IPS-18c (cell line): ENCODE measurements at regions not wholly inside any gene's neighbourhood (a gene's known extent, or its start where the extent isn't known, plus 50 kb on each side); places are given as distances from the start of the nearest gene placed in this dataset.

ENCODE experiments used
- H3K4me3 ChIP-seq: 2 replicates; pipeline ENCODE4 v1.7.0; 2013; ENCODE audit warnings: low read depth, mild to moderate bottlenecking, low read length, moderate library complexity; ENCODE audit not compliant: insufficient read depth
- H3K9me3 ChIP-seq: one replicate; pipeline ENCODE4 v1.6.1; 2013; ENCODE audit warnings: mild to moderate bottlenecking, low read length, moderate library complexity; ENCODE audit not compliant: control insufficient read depth, insufficient read depth

GRCh38 chr4:130233377-130234047 lies 1137.6 kb downstream of the C4orf33 start:
- Histone ChIP-seq H3K9me3 (no peaks in the 10 kb centered on the region), H3K4me3 (no peak overlapping the region)

GRCh38 chr4:130238121-130238520 lies 1142.2 kb downstream of the C4orf33 start:
- Histone ChIP-seq H3K9me3 (no peaks in the 10 kb centered on the region), H3K4me3 (no peak overlapping the region)

- H3K4me3 ChIP-seq = no peak overlapping the region
- H3K9me3 ChIP-seq = no peaks in the 10 kb centered on the region
Observed at GRCh38 chr4:130249002-130249401, 1153.0 kb downstream of the C4orf33 start.

DNA sequence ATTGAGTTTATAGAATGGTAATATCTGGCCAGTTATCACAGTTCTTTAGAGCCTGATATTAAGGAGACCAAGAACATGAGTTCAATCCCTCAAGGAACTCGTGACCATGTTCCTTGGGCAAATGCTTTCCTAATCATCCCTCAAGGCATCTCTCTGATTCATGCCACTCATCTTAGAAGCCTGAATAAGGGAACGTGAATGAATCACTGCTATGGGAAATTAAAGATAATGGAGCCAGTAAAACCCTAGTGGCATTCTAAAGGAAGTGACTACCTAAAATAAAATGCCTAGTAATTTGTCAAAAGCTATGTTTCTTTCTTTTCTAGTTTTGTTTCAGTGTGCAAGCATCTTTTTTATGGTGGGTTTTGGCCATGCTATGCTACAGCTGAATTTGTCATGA lies 1161.3 kb downstream of the C4orf33 start:
- Histone ChIP-seq H3K4me3 (no peak overlapping the region), H3K9me3 (no peaks in the 10 kb centered on the region)

GRCh38 chr4:130266814-130267213 lies 1170.9 kb downstream of the C4orf33 start:
- Histone ChIP-seq H3K4me3 (no peak overlapping the region), H3K9me3 (peaks cover 3% of the 10 kb centered on the region)

- Histone ChIP-seq H3K4me3 (no peak overlapping the region), H3K9me3 (peaks cover 3% of the 10 kb centered on the region)
Observed at GRCh38 chr4:130288576-130288975, 1192.6 kb downstream of the C4orf33 start.

GRCh38 chr4:130293692-130294091 lies 1197.7 kb downstream of the C4orf33 start:
- Histone ChIP-seq H3K9me3 (peaks cover 3% of the 10 kb centered on the region), H3K4me3 (no peak overlapping the region)

DNA sequence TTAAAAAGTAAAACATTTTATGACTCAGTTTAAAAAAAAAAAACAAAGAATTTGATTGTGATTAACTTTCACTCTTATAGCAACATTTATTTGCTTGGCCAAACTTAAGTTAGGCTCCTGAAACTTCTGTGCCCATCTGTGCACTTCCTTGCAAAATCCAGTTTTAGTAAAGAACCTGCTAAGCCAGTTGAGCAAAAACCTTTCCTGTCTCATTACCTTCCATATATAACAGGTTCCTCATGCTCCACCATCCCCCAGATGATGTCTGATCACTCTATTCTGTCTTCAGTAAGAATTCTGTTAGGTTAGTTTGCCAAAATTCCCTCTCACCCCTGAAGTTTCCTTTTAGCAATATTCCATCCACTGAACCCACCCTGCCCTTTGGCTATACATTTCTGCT lies 1200.5 kb downstream of the C4orf33 start:
- Histone ChIP-seq H3K9me3 (peaks cover 3% of the 10 kb centered on the region), H3K4me3 (no peak overlapping the region)

DNA sequence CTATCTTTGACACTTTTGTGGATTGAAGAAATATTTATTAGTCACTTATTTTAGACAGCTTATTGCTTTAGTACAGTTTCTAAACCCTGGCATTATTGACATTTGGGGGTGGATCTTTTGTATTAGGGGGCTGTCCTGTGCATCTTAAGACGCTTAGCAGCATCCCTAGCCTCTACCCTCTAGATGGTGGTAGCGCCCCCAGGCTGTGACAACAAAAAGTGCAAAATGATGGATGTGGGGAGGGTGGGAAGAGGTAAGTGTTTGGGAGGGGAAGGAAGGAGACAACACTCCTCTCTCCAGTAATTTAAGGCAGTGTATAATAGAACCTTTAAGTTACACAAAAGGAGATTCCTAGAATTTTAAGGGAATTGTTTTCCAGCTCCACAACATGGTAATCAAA lies 1210.6 kb downstream of the C4orf33 start:
- Histone ChIP-seq H3K9me3 (no peaks in the 10 kb centered on the region), H3K4me3 (no peak overlapping the region)

- H3K4me3 ChIP-seq = no peak overlapping the region
Observed at GRCh38 chr4:130309221-130309620, 1213.3 kb downstream of the C4orf33 start.

DNA sequence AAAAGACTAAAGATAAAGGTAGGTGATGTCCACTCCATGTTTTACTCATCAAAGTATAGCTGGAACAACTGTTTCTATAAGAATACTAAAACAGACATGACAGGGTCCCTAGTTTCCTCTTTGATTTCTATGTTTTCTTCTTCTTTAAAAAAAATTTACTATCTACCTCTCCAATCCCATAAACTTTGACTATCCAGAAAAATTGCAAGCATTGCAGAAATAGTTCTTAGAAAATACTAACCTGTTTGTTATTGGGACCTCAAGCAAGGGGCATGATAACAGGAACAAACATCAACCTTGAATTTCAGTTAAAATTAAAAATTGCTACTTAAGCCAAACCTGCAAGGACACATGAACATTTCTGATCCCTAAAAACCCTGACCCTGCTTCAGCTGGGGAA lies 1226.5 kb downstream of the C4orf33 start:
- Histone ChIP-seq H3K4me3 (no peak overlapping the region), H3K9me3 (no peaks in the 10 kb centered on the region)

More at GRCh38 chr4:130309221-130309620, 1213.3 kb downstream of the C4orf33 start:
- H3K9me3 ChIP-seq = no peaks in the 10 kb centered on the region

DNA sequence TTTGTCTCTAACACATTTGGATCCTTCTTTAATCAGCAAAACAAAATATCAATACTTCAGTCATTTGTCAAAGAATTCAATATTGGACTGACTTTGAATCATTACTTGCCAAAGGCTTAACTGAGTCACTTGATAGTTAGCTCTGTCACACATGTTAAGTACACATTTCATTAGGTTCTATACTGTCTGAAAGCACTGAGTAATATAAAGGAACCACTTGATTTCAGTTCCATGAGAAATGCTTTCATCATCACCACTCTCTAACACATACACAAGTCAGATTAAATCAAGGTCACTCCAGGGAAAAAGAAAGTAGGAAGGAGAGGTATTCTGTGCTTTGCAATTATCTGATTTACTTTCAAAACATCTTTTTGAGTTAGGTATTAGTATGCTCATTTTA lies 1233.1 kb downstream of the C4orf33 start:
- H3K4me3 ChIP-seq = no peak overlapping the region

DNA sequence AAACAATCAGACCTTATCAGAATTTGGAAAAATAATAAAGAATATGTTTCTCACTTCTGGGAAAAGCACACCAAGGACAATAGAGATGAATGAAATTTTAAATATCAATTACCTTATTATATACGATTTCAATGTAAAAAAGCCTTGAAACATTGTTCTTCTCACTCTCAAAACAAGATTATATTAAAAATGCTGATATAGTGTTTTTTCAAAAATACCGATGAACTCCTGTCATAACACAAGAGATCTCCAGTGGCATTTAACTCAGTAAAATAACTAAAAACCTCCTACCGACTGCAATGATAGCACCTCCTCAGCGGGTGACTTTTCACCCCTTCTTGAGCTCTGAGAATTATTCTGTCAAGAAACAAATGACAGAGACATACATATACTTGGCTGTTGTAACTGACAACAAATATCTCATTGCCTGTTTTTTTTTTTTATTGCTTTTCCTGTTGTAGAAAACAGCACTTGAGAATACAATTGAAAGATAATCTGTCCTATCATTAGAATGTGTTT lies 1237.3 kb downstream of the C4orf33 start:
- Histone ChIP-seq H3K9me3 (no peaks in the 10 kb centered on the region), H3K4me3 (no peak overlapping the region)

More for the DNA sequence above, 1233.1 kb downstream of the C4orf33 start:
- no peaks in the 10 kb centered on the region for H3K9me3 ChIP-seq

- Histone ChIP-seq H3K4me3 (no peak overlapping the region), H3K9me3 (no peaks in the 10 kb centered on the region)
Observed at GRCh38 chr4:130335417-130336194, 1239.7 kb downstream of the C4orf33 start.

DNA sequence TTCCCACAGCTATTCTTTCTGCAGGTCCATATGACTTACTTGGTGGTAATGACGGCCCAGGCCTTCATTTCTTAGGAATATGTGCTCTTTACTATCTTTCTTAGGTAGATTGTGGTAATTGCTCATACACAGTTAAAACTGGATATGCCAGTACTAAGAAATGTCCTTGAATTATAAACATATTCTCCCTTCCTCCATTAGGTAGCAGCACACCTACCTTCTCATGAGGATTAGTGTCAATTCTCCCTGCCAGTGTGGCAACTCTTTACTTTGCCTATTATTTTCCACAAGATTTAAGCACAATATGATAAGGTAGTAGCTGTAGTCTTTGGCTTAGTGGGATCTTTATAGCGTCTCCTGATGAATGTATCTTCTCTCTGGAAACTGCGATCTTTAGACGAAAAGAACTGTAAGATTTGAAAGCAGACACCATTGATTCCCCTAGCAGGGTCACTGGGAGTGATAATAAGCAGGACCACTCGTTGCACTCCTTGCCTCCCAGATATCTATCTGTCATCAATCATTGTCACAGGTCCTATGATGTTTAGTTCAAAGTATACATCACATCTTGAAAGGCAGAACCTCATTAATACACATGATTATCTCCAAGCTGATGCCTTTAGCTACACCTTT lies 1240.7 kb downstream of the C4orf33 start:
- Histone ChIP-seq H3K4me3 (no peak overlapping the region), H3K9me3 (no peaks in the 10 kb centered on the region)

- H3K4me3 ChIP-seq = no peak overlapping the region
- no peaks in the 10 kb centered on the region for H3K9me3 ChIP-seq
Observed at GRCh38 chr4:130338851-130339250, 1242.9 kb downstream of the C4orf33 start.

DNA sequence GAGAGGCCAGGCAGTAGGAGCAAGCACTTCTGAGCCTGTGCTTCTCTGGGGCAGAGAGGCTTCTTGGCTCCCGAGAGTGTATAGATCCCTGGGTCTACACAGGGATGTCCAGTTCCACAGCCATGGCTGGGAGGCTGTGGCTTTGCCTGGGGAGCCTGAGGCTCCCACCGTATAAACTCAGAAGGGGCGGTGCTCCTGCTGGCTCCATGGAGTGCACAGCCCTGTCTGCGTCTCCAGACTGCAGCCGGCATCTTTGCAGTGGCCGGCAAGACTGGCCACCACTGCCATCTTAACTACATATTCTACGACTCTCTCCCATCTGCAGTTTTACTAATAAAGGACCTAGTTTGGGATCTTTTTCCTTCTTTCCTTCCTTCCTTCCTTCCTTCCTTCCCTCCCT lies 1253.8 kb downstream of the C4orf33 start:
- H3K9me3 ChIP-seq = peaks cover 2% of the 10 kb centered on the region
- no peak overlapping the region for H3K4me3 ChIP-seq

DNA sequence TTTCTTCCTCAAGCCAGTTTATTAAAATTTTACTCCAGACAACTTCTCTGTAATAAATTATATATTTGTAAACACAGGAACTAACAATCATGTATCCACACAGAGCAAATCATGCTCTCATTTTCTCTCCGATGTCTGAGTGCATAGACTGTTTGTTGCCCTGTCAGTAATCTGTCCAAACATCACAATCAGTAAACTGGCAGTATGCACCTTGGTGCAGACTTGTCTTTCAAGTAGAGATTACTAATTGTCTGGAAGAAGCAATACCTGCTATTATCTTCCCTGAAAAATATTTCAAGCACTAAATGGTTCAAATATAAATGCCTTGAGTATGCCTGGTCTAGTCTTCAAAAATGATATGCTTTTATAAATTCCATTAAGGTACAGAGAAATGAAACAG lies 1260.9 kb downstream of the C4orf33 start:
- Histone ChIP-seq H3K4me3 (no peak overlapping the region), H3K9me3 (no peaks in the 10 kb centered on the region)
